Fibroblast of mammary gland (primary cell): ENCODE measurements at regions not wholly inside any gene's neighbourhood (a gene's known extent, or its start where the extent isn't known, plus 50 kb on each side); places are given as distances from the start of the nearest gene placed in this dataset.

Experiments
- DNase-seq: peaks from one replicate; pipeline ENCODE4 v3.0.0-alpha.2; 2010; ENCODE audit warnings: low read depth
- H3K4me3 ChIP-seq: 2 replicates; pipeline ENCODE4 v1.5.1; 2011; ENCODE audit warnings: low read depth, mild to moderate bottlenecking, low read length, moderate library complexity; ENCODE audit not compliant: control insufficient read depth
- TF ChIP-seq, protein P1 (sequence below): conservative IDR thresholded peaks from 2 replicates; pipeline ENCODE4 v1.5.1; 2011; ENCODE audit warnings: low read depth, low read length, inconsistent platforms; ENCODE audit not compliant: control insufficient read depth, insufficient read depth

DNA sequence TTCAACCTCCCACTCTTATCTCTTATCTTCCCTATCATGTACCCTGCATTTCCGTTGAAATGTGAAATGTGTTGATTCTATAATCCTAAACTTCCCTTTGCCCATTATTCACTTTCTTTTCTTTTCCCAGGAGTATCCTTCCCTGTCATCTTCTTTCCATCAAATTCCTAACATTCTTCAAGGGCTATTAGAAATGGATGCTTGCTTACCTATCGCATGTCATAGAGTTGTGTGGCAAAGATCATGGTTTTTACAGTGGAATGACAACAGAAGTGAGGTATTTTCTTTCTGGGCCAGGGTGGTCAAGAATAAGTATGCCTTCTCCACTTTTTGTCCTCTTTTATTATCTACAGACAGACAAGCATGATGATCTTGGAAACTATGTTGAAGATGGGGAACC lies 124.4 kb upstream of the SLC5A12 start:
- TF ChIP-seq, protein P1, sequence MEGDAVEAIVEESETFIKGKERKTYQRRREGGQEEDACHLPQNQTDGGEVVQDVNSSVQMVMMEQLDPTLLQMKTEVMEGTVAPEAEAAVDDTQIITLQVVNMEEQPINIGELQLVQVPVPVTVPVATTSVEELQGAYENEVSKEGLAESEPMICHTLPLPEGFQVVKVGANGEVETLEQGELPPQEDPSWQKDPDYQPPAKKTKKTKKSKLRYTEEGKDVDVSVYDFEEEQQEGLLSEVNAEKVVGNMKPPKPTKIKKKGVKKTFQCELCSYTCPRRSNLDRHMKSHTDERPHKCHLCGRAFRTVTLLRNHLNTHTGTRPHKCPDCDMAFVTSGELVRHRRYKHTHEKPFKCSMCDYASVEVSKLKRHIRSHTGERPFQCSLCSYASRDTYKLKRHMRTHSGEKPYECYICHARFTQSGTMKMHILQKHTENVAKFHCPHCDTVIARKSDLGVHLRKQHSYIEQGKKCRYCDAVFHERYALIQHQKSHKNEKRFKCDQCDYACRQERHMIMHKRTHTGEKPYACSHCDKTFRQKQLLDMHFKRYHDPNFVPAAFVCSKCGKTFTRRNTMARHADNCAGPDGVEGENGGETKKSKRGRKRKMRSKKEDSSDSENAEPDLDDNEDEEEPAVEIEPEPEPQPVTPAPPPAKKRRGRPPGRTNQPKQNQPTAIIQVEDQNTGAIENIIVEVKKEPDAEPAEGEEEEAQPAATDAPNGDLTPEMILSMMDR: no peak
- no peak overlapping the region for H3K4me3 ChIP-seq
- no peak for DNase-seq

DNA sequence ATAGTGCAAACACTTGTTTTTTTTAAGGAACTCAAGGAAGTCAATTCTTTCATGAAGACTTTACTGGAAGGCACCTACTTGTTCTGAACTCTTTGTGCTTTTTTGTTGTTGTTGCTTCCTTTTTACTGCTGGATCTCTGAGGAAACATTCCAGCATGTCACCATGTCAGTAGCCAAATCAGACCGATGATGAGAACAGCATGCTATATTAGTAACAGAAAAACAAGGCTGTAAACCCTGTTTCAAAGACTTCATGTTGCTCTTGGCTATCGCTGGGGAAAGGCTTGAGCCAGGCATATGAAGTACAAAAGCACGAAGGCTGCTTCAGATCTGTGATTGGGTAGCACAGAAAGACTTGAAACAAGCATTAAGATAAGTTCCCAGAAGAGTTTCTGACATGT lies 125.6 kb upstream of the SLC5A12 start:
- TF ChIP-seq, protein P1: no peak
- no peak overlapping the region for H3K4me3 ChIP-seq
- peak; percentile 62 for DNase-seq

DNA sequence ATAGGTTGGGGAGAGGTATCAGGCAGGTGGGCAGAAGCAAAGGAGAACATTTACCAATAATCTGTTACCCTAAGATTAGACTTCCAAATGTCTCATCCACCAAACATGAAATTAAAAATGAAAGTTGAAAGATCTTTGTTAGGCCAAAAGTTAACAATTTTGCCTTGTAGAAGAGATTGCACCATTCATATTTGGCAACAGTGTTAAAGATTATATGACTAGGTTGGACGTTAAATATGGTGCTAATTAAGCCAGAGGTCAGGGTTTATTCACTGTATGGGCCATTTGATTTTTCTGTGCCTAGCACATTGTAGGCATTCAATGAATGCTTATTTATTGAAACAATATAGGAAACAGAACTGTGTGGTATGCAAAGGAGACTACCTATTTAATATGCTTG lies 126.1 kb upstream of the SLC5A12 start:
- no peak for DNase-seq
- H3K4me3 ChIP-seq: no peak overlapping the region
- TF ChIP-seq, protein P1: no peak

- TF ChIP-seq, protein P1: no peak
- H3K4me3 ChIP-seq: no peak overlapping the region
- DNase-seq: no peak
Observed at GRCh38 chr11:26849036-26849435, 127.2 kb upstream of the SLC5A12 start.

GRCh38 chr11:26851291-26851690 lies 129.4 kb upstream of the SLC5A12 start:
- DNase-seq: no peak
- no peak overlapping the region for H3K4me3 ChIP-seq
- TF ChIP-seq, protein P1: no peak

GRCh38 chr11:26851696-26852095 lies 129.8 kb upstream of the SLC5A12 start:
- TF ChIP-seq, protein P1: no peak
- DNase-seq: no peak
- no peak overlapping the region for H3K4me3 ChIP-seq

GRCh38 chr11:26858098-26858497 lies 135.8 kb upstream of the FIBIN start:
- no peak overlapping the region for H3K4me3 ChIP-seq
- DNase-seq: no peak

More at GRCh38 chr11:26858098-26858497, 135.8 kb upstream of the FIBIN start:
- TF ChIP-seq, protein P1: no peak
